ENCODE measurements at regions not wholly inside any gene's neighbourhood (a gene's known extent, or its start where the extent isn't known, plus 50 kb on each side); places are given as distances from the start of the nearest gene placed in this dataset.

DNA sequence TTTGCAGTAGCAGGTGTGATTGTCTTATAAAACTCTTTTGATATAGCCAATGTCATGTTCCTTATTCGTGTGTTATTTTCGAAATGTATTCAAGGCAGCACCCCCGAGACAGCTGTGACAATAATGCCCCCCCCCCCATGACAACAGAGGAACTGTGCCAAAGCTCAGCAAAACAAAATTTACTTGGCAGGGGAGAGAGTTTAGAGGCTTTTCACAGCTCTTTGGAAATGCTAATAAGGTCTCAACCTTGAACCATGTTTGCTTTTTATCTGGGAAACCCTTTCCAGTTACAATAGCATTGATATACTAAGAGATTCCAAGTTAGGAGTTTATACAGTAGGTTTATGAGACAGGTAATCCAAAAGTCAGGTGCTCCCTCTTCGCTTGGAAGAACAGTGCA, 56.4 kb upstream of the USP44 start:
- DNase-seq, result no peak

DNA sequence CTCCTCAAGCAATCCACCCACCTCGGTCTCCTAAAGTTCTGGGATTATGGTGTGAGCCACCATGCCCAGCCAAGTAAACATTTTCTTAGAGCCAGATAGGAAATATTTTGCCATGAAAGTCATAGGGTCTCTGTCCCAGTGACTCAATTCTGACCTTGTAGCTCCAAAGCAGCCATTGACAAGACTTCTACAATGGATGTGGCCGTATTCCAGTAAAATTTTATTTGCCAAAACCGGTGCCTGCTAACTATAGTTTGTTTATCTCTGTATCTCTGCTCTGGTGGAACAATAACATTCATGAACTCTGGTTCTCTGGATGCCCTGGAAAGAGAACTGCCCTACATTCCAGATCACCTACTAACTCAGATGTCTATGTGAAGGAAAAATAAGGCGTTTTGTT, 54.6 kb upstream of the USP44 start:
- DNase-seq, result no peak

DNA sequence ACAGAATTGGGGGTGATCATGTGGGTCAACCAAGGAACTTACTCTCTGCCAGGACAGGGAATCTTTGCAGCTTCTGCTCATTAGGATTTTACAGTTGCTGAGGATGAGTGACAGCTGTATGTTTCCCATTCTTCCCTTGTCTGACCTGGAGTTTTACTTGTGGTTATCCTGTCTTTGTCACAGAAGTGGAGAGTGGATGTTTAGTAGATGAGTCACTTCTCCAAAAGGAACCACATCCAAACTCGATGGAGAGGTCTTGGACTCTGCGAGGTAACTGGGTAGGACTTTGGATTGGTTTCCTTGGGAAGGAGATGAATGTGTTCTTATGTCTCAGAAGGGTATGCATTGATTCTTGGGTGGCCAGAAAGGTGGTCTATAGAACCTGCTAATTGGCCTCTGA, 53.8 kb upstream of the USP44 start:
- no peak for DNase-seq

DNA sequence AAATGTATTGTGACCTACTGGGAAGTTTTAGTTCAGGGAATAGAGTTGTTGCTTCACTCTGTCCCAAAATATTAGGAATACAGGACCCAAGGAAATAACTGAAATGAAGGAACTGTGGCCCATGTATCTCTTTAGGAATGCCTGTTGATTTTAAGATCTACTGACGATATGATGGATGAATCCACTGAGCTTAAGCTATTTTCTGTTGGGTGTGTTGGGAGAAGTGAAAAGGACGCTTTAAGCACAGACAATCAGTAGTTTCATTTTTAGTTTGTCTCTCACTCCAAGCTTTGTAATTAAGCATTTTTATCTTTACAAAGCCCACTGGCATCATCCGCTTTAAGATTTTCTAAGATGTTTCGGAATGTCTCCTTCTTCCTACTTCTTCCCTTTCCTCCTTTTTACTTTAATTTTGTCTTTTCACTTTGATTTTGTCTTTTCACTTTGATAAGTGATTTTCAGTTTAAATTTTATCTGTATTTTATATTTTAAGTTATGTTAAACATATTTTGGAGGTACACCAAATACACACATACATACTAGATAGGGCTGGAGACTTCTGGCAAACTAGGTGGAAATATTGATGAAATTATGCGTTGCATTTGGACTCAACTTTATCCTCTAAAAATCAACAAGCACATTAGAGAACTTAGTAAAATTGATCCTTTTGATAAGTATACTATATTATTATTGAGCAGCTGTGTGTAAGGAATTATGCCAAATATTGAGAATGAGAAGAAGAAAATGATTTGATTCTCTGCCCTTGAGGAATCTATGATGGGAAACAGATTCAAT, 52.3 kb upstream of the USP44 start:
- DNase-seq, result peak; percentile 43

DNA sequence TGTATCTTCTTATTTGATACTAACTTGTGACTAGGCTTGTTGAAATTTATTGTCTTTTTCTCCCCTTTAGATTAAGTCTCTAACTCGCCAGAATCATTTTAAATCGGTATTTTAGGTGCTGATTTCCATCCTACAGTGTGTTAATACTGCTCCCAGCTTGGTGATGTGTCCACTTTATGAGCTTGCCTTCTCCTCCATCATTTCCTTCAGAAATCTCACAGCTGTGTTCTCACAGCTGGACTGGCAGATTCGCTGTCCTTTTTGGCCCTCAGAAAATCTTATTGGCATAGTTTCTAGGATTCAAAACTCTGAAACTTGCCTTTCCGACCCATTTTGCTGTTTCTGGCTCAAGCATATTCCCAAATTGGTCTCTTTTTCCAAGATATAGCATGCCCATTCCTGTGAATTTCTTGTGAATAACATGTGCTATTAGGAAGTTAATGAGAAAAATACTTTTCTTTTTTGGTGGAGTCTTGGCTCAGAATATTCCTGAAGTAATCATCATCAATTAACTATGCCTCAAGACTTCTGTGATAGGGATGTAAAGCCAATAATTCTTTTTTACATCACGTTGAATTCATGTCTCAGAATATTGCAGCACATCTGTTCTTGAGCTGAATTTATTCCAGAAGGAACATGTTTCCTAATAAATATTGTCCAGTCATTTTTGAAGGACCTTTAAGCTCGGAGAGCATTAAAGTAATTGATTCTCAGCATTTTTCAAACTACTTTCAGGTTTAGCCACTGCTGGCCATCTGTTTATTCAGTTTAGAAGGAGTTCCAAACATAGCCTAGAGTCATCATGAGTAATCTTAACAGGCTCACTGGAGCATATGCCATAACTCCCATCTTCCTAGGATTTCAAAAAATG, 50.0 kb upstream of the USP44 start:
- DNase-seq, result peak; percentile 91

Data from skin of body (tissue), 1 donor.